Cardiac muscle cell (in vitro differentiated cells and primary cell): ENCODE measurements at regions not wholly inside any gene's neighbourhood (a gene's known extent, or its start where the extent isn't known, plus 50 kb on each side); places are given as distances from the start of the nearest gene placed in this dataset.
A peak's percentile ranks its signal among the peaks of the same experiment; 100 is the strongest.

Experiments used
- DNase-seq, 2 donors: peaks; one replicate each; pipeline versions ENCODE4 v3.0.0 to v3.0.0-alpha.2; 2010 to 2017; ENCODE audit warnings: low read depth in 1 of 2, low spot score in 1 of 2
- H3K27ac ChIP-seq: fragments of 200-600 bp; sonication (generic); 2 replicates; pipeline ENCODE4 v1.5.1; 2016
- H3K27me3 ChIP-seq: fragments of 200-600 bp; sonication (generic); 2 replicates; pipeline ENCODE4 v1.6.0; 2016; ENCODE audit warnings: control low read depth
- H3K36me3 ChIP-seq: fragments of 200-600 bp; sonication (generic); 2 replicates; pipeline ENCODE4 v1.5.1; 2016; ENCODE audit warnings: control low read depth
- H3K4me1 ChIP-seq: fragments of 200-600 bp; sonication (generic); 2 replicates; pipeline ENCODE4 v1.8.1; 2017; ENCODE audit warnings: low read depth, mild to moderate bottlenecking, mixed run types
- H3K4me3 ChIP-seq: fragments of 200-600 bp; sonication (generic); 2 replicates; pipeline ENCODE4 v1.5.1; 2016; ENCODE audit warnings: mild to moderate bottlenecking
- H3K9me3 ChIP-seq: fragments of 200-600 bp; sonication (generic); 2 replicates; pipeline ENCODE4 v1.5.1; 2017; ENCODE audit warnings: low read depth, mild to moderate bottlenecking, control low read depth
- CTCF ChIP-seq: IDR thresholded peaks from 2 replicates; pipeline ENCODE4 v1.5.1; 2012; ENCODE audit warnings: low read depth, mild to moderate bottlenecking, low read length

GRCh38 chr5:117982691-117983090 lies 1005.7 kb downstream of the DTWD2 start:
- Histone ChIP-seq H3K27ac (no peak overlapping the region), H3K4me3 (no peak overlapping the region), H3K27me3 (no peaks in the 10 kb centered on the region), H3K4me1 (no peaks in the 10 kb centered on the region), H3K36me3 (no peaks in the 10 kb centered on the region), H3K9me3 (no peaks in the 10 kb centered on the region)
- no peak for TF ChIP-seq CTCF
- DNase-seq, result peak in 1 of 2 donors; percentile 2

- no peaks in the 10 kb centered on the region for H3K27me3 ChIP-seq
- no peaks in the 10 kb centered on the region for H3K36me3 ChIP-seq
- H3K27ac ChIP-seq, result no peak overlapping the region
- no peaks in the 10 kb centered on the region for H3K4me1 ChIP-seq
- no peak for TF ChIP-seq CTCF
- H3K4me3 ChIP-seq, result no peak overlapping the region
- H3K9me3 ChIP-seq, result no peaks in the 10 kb centered on the region
- no peak for DNase-seq
These were observed 1014.6 kb downstream of the DTWD2 start for GRCh38 chr5:117973785-117974184.

GRCh38 chr5:117955831-117956230 lies 1032.5 kb downstream of the DTWD2 start:
- TF ChIP-seq CTCF, result no peak
- H3K27ac ChIP-seq, result no peak overlapping the region
- DNase-seq, result no peak
- no peaks in the 10 kb centered on the region for H3K36me3 ChIP-seq
- H3K9me3 ChIP-seq, result no peaks in the 10 kb centered on the region
- H3K4me1 ChIP-seq, result no peaks in the 10 kb centered on the region
- H3K27me3 ChIP-seq, result no peaks in the 10 kb centered on the region
- H3K4me3 ChIP-seq, result no peak overlapping the region

GRCh38 chr5:117954331-117954730 lies 1034.0 kb downstream of the DTWD2 start:
- Histone ChIP-seq H3K9me3 (no peaks in the 10 kb centered on the region), H3K4me1 (no peaks in the 10 kb centered on the region), H3K4me3 (no peak overlapping the region), H3K27me3 (no peaks in the 10 kb centered on the region), H3K36me3 (no peaks in the 10 kb centered on the region), H3K27ac (no peak overlapping the region)
- TF ChIP-seq CTCF, result no peak
- DNase-seq, result no peak

- no peaks in the 10 kb centered on the region for H3K9me3 ChIP-seq
- no peak overlapping the region for H3K4me3 ChIP-seq
- H3K4me1 ChIP-seq, result no peaks in the 10 kb centered on the region
- H3K27me3 ChIP-seq, result no peaks in the 10 kb centered on the region
- H3K27ac ChIP-seq, result no peak overlapping the region
- no peaks in the 10 kb centered on the region for H3K36me3 ChIP-seq
- no peak for TF ChIP-seq CTCF
- DNase-seq, result no peak
These were observed 1035.1 kb downstream of the DTWD2 start for GRCh38 chr5:117953272-117953671.

- Histone ChIP-seq H3K4me3 (no peak overlapping the region), H3K27me3 (no peaks in the 10 kb centered on the region), H3K36me3 (no peaks in the 10 kb centered on the region), H3K9me3 (no peaks in the 10 kb centered on the region), H3K4me1 (no peaks in the 10 kb centered on the region), H3K27ac (no peak overlapping the region)
- no peak for DNase-seq
- TF ChIP-seq CTCF, result no peak
These were observed 1040.5 kb downstream of the DTWD2 start for GRCh38 chr5:117947836-117948235.
